CD4-positive, alpha-beta T cell (primary cell): ENCODE measurements at regions not wholly inside any gene's neighbourhood (a gene's known extent, or its start where the extent isn't known, plus 50 kb on each side); places are given as distances from the start of the nearest gene placed in this dataset.

Experiments
- ATAC-seq: fragments of 200-7000 bp; cut with Tn5 transposase; one replicate; pipeline ENCODE4 v1.10.0; 2022; ENCODE audit warnings: mild to moderate bottlenecking; ENCODE audit not compliant: poor library complexity
- CTCF ChIA-PET: fragments of 350-600 bp; sonication (Branson Sonifier 250); formaldehyde crosslinking; loops from one replicate; lab custom pipeline; 2021; ENCODE audit warnings: antibody characterized with exemption, inconsistent platforms; lab: Charles Lee
- POLR2A ChIA-PET: fragments of 350-600 bp; sonication (Branson Sonifier 250); formaldehyde crosslinking; loops from one replicate; lab custom pipeline; 2021; ENCODE audit warnings: antibody characterized with exemption, inconsistent platforms; lab: Charles Lee
- DNase-seq, 14 experiments: peaks; one replicate each; pipeline ENCODE4 v3.0.0-alpha.2; 2013 to 2020; ENCODE audit warnings: mixed read lengths in 2 of 14
- H3K27ac ChIP-seq, 2 donors: one replicate each; pipeline versions ENCODE4 v1.5.1 to v1.7.0; 2013; ENCODE audit warnings: low read length in 2 of 2, low read depth in 1 of 2, mild to moderate bottlenecking in 1 of 2
- H3K27me3 ChIP-seq, 2 experiments: 1 replicate in 1 of 2; 2 replicates in 1 of 2; pipeline versions ENCODE4 v1.6.1 to v1.7.0; 2013; ENCODE audit warnings: low read length in 2 of 2, control low read depth in 1 of 2, mild to moderate bottlenecking in 1 of 2, moderate library complexity in 1 of 2; ENCODE audit not compliant: insufficient read depth in 2 of 2, control insufficient read depth in 1 of 2
- H3K36me3 ChIP-seq: one replicate; pipeline ENCODE4 v1.6.1; 2013; ENCODE audit warnings: low read length, control low read depth; ENCODE audit not compliant: insufficient read depth
- H3K4me1 ChIP-seq: one replicate; pipeline ENCODE4 v1.6.1; 2013; ENCODE audit warnings: low read length, control low read depth; ENCODE audit not compliant: insufficient read depth
- H3K4me3 ChIP-seq: one replicate; pipeline ENCODE4 v1.5.1; 2013; ENCODE audit warnings: mild to moderate bottlenecking, low read length, moderate library complexity
- H3K9me3 ChIP-seq, 2 experiments: 1 replicate in 1 of 2; 2 replicates in 1 of 2; pipeline versions ENCODE4 v1.6.1 to v1.7.0; 2013; ENCODE audit warnings: low read length in 2 of 2, mild to moderate bottlenecking in 2 of 2, control low read depth in 1 of 2, moderate library complexity in 1 of 2; ENCODE audit not compliant: control insufficient read depth in 1 of 2, insufficient read depth in 1 of 2
- H3K27ac Mint-ChIP-seq: one replicate; pipeline ENCODE4 v1.8.0; 2020; ENCODE audit warnings: mixed read lengths
- H3K27me3 Mint-ChIP-seq: one replicate; pipeline ENCODE4 v1.8.0; 2021; ENCODE audit warnings: mixed read lengths
- H3K36me3 Mint-ChIP-seq: one replicate; pipeline ENCODE4 v1.8.0; 2021; ENCODE audit warnings: low read depth, mixed read lengths
- H3K4me1 Mint-ChIP-seq: one replicate; pipeline ENCODE4 v1.8.0; 2021; ENCODE audit warnings: low read depth, mixed read lengths
- H3K4me3 Mint-ChIP-seq: one replicate; pipeline ENCODE4 v1.8.0; 2020; ENCODE audit warnings: mild to moderate bottlenecking, mixed read lengths
- H3K9me3 Mint-ChIP-seq: one replicate; pipeline ENCODE4 v1.8.0; 2020; ENCODE audit warnings: mixed read lengths
- CTCF ChIP-seq: fragments of 200-600 bp; IDR thresholded peaks from one replicate; pipeline ENCODE4 v1.8.0; 2022; ENCODE audit warnings: antibody characterized with exemption, mild to moderate bottlenecking
- intact Hi-C, 2 experiments: fragments of 100-400 bp; cut with DNase I in 1 of 2; cut with micrococcal nuclease in 1 of 2; formaldehyde crosslinking; loops; one replicate each; pipeline versions ENCODE4 v1.15.1 to v1.9.0; 2023 to 2025; cut with DNase I, micrococcal nuclease

DNA sequence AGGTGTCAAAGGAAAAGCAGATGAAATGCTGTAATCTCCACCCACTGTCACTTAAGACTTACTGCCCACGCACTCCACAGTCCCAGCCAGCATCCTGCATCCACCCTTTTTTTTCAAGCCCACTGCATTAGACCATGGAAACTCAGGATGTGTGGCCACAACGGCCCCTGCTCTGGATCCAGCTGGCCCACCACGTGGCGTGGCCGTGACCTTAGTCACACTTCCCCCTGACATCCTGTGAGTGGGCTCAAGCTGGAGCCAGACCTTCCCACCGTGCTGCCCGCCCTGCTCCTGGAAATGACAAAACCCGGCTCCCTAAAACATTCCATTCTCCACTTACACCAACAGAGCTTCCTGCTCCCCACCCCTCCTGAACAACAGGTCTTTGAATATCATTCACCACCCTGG lies 588.3 kb upstream of the DIPK2B start:
- intact Hi-C loops, result no loop called here
- ChIA-PET CTCF (no interaction called here), POLR2A (no interaction called here)
- no peak overlapping the region for H3K27ac Mint-ChIP-seq
- H3K27ac ChIP-seq, result no peak overlapping the region
- no peaks in the 10 kb centered on the region for H3K36me3 ChIP-seq
- no peaks in the 10 kb centered on the region for H3K36me3 Mint-ChIP-seq
- H3K9me3 ChIP-seq, result no peaks in the 10 kb centered on the region
- ATAC-seq (no peak), DNase-seq (no peak)
- no peaks in the 10 kb centered on the region for H3K27me3 Mint-ChIP-seq
- no peak overlapping the region for H3K4me3 Mint-ChIP-seq
- H3K4me3 ChIP-seq, result no peak overlapping the region
- H3K4me1 Mint-ChIP-seq, result peaks cover 23% of the 10 kb centered on the region
- no peaks in the 10 kb centered on the region for H3K9me3 Mint-ChIP-seq
- no peaks in the 10 kb centered on the region for H3K27me3 ChIP-seq
- no peak for TF ChIP-seq CTCF
- peaks cover 8% of the 10 kb centered on the region for H3K4me1 ChIP-seq

DNA sequence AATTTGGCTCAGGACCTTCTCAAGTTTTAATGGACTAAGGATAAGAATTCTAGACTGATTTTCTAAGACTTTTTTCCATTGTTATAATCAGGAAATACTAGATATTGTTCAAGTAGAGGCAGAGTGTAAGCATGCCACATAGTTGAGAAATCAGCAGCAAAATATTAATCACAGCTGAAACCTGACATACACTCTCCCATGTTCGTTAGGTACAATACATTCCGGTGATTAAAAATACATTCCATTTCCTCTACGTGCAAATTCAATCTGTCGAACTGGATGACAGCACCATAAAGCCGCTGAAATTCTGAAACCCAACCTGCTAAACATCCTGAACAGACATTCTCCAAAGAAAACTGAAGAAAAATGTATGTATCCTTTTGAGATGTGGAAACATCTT lies 587.6 kb upstream of the DIPK2B start:
- H3K4me1 ChIP-seq, result peaks cover 8% of the 10 kb centered on the region
- no peak overlapping the region for H3K4me3 ChIP-seq
- H3K4me3 Mint-ChIP-seq, result no peak overlapping the region
- no peaks in the 10 kb centered on the region for H3K9me3 ChIP-seq
- H3K9me3 Mint-ChIP-seq, result no peaks in the 10 kb centered on the region
- H3K36me3 ChIP-seq, result no peaks in the 10 kb centered on the region
- no peak overlapping the region for H3K27ac Mint-ChIP-seq
- intact Hi-C loops, result no loop called here
- ATAC-seq (no peak), DNase-seq (no peak)
- CTCF ChIA-PET, result no interaction called here
- no peaks in the 10 kb centered on the region for H3K36me3 Mint-ChIP-seq
- POLR2A ChIA-PET, result no interaction called here
- no peaks in the 10 kb centered on the region for H3K27me3 ChIP-seq
- H3K27me3 Mint-ChIP-seq, result no peaks in the 10 kb centered on the region
- no peak for TF ChIP-seq CTCF
- no peak overlapping the region for H3K27ac ChIP-seq
- peaks cover 17% of the 10 kb centered on the region for H3K4me1 Mint-ChIP-seq

GRCh38 chrX:45784590-45784989 lies 583.9 kb upstream of the DIPK2B start:
- H3K27me3 ChIP-seq, result no peaks in the 10 kb centered on the region
- H3K4me3 ChIP-seq, result no peak overlapping the region
- DNase-seq (no peak), ATAC-seq (no peak)
- no peak for TF ChIP-seq CTCF
- Mint-ChIP-seq H3K4me3 (no peak overlapping the region), H3K27ac (no peak overlapping the region), H3K36me3 (no peaks in the 10 kb centered on the region), H3K27me3 (no peaks in the 10 kb centered on the region), H3K4me1 (peaks cover 16% of the 10 kb centered on the region), H3K9me3 (no peaks in the 10 kb centered on the region)
- H3K9me3 ChIP-seq, result no peaks in the 10 kb centered on the region
- no peaks in the 10 kb centered on the region for H3K36me3 ChIP-seq
- no peak overlapping the region for H3K27ac ChIP-seq
- POLR2A ChIA-PET, result no interaction called here
- H3K4me1 ChIP-seq, result peaks cover 4% of the 10 kb centered on the region
- CTCF ChIA-PET, result no interaction called here
- intact Hi-C loops, result no loop called here
